ENCODE measurements at regions not wholly inside any gene's neighbourhood (a gene's known extent, or its start where the extent isn't known, plus 50 kb on each side); places are given as distances from the start of the nearest gene placed in this dataset.
"Not testable (repeated sequence)": the region's sequence is repeated elsewhere in the genome, so short reads cannot be mapped to it uniquely, and the experiment has no call there.

GRCh38 chr1:191405417-191405816, 752.8 kb upstream of the RGS18 start:
- ChIA-PET POLR2A (no interaction called here), CTCF (no interaction called here)
- H3K4me3 ChIP-seq (ENCODE audit: control insufficient read depth in 1 of 7, extremely low read depth in 1 of 7, insufficient read depth in 4 of 7, low read depth in 2 of 7, low read length in 6 of 7): no peak overlapping the region
- H3K9me3 ChIP-seq (ENCODE audit: control extremely low read depth in 1 of 5, control insufficient read depth in 4 of 5, insufficient read depth in 2 of 5, low read depth in 1 of 5, low read length in 4 of 5): no peaks in the 10 kb centered on the region
- H3K27ac ChIP-seq (ENCODE audit: insufficient read depth in 1 of 2, low read depth in 1 of 2, low read length in 2 of 2, poor library complexity in 1 of 2, severe bottlenecking in 2 of 2): no peak overlapping the region
- no peak for DNase-seq
- H3K36me3 ChIP-seq (ENCODE audit: control insufficient read depth in 4 of 4, insufficient read depth in 4 of 4, low read length in 3 of 4): no peaks in the 10 kb centered on the region
- 100% methylated on average over 2 of the region's 3 CpGs for WGBS (ENCODE audit: insufficient coverage)
- H3K4me1 ChIP-seq (ENCODE audit: control extremely low read depth in 1 of 4, control insufficient read depth in 4 of 4, insufficient read depth in 4 of 4, low read length in 3 of 4): no peaks in the 10 kb centered on the region
- H3K27me3 ChIP-seq (replicated peaks in 2 of 5; ENCODE audit: control insufficient read depth in 4 of 5, insufficient read depth in 5 of 5, low read length in 4 of 5): no peaks in the 10 kb centered on the region

- DNase-seq: no peak
- H3K4me1 ChIP-seq (ENCODE audit: control extremely low read depth in 1 of 4, control insufficient read depth in 4 of 4, insufficient read depth in 4 of 4, low read length in 3 of 4): no peaks in the 10 kb centered on the region
- no CpG with 5 or more reads among the region's 2 CpGs for WGBS (ENCODE audit: insufficient coverage)
- POLR2A ChIA-PET: no interaction called here
- H3K4me3 ChIP-seq (ENCODE audit: control insufficient read depth in 1 of 7, extremely low read depth in 1 of 7, insufficient read depth in 4 of 7, low read depth in 2 of 7, low read length in 6 of 7): no peak overlapping the region
- no peaks in the 10 kb centered on the region for H3K36me3 ChIP-seq (ENCODE audit: control insufficient read depth in 4 of 4, insufficient read depth in 4 of 4, low read length in 3 of 4)
- no peaks in the 10 kb centered on the region for H3K9me3 ChIP-seq (ENCODE audit: control extremely low read depth in 1 of 5, control insufficient read depth in 4 of 5, insufficient read depth in 2 of 5, low read depth in 1 of 5, low read length in 4 of 5)
- H3K27ac ChIP-seq (ENCODE audit: insufficient read depth in 1 of 2, low read depth in 1 of 2, low read length in 2 of 2, poor library complexity in 1 of 2, severe bottlenecking in 2 of 2): no peak overlapping the region
- H3K27me3 ChIP-seq (replicated peaks in 2 of 5; ENCODE audit: control insufficient read depth in 4 of 5, insufficient read depth in 5 of 5, low read length in 4 of 5): no peaks in the 10 kb centered on the region
- CTCF ChIA-PET: no interaction called here
Observed at GRCh38 chr1:191414981-191415640, 743.2 kb upstream of the RGS18 start.

GRCh38 chr1:191419842-191420241, 738.4 kb upstream of the RGS18 start:
- Histone ChIP-seq H3K27ac (ENCODE audit: insufficient read depth in 1 of 2, low read depth in 1 of 2, low read length in 2 of 2, poor library complexity in 1 of 2, severe bottlenecking in 2 of 2) (no peak overlapping the region), H3K9me3 (ENCODE audit: control extremely low read depth in 1 of 5, control insufficient read depth in 4 of 5, insufficient read depth in 2 of 5, low read depth in 1 of 5, low read length in 4 of 5) (no peaks in the 10 kb centered on the region), H3K4me3 (ENCODE audit: control insufficient read depth in 1 of 7, extremely low read depth in 1 of 7, insufficient read depth in 4 of 7, low read depth in 2 of 7, low read length in 6 of 7) (no peak overlapping the region), H3K27me3 (replicated peaks in 2 of 5; ENCODE audit: control insufficient read depth in 4 of 5, insufficient read depth in 5 of 5, low read length in 4 of 5) (no peaks in the 10 kb centered on the region), H3K36me3 (ENCODE audit: control insufficient read depth in 4 of 4, insufficient read depth in 4 of 4, low read length in 3 of 4) (no peaks in the 10 kb centered on the region), H3K4me1 (ENCODE audit: control extremely low read depth in 1 of 4, control insufficient read depth in 4 of 4, insufficient read depth in 4 of 4, low read length in 3 of 4) (no peaks in the 10 kb centered on the region)
- WGBS (ENCODE audit: insufficient coverage): no CpG with 5 or more reads among the region's 1 CpG
- DNase-seq: no peak
- ChIA-PET POLR2A (interaction anchor here (0.6 kb wide), 1 partner anchor 191 kb away, joined by 11 read pairs; no protein-coding TSS in a partner anchor), CTCF (no interaction called here)

- no peaks in the 10 kb centered on the region for H3K27me3 ChIP-seq (replicated peaks in 2 of 5; ENCODE audit: control insufficient read depth in 4 of 5, insufficient read depth in 5 of 5, low read length in 4 of 5)
- H3K4me3 ChIP-seq (ENCODE audit: control insufficient read depth in 1 of 7, extremely low read depth in 1 of 7, insufficient read depth in 4 of 7, low read depth in 2 of 7, low read length in 6 of 7): no peak overlapping the region
- 100% methylated on average over 1 of the region's 3 CpGs for WGBS (ENCODE audit: insufficient coverage)
- DNase-seq: no peak
- no peaks in the 10 kb centered on the region for H3K9me3 ChIP-seq (ENCODE audit: control extremely low read depth in 1 of 5, control insufficient read depth in 4 of 5, insufficient read depth in 2 of 5, low read depth in 1 of 5, low read length in 4 of 5)
- ChIA-PET POLR2A (no interaction called here), CTCF (no interaction called here)
- no peaks in the 10 kb centered on the region for H3K36me3 ChIP-seq (ENCODE audit: control insufficient read depth in 4 of 4, insufficient read depth in 4 of 4, low read length in 3 of 4)
- no peaks in the 10 kb centered on the region for H3K4me1 ChIP-seq (ENCODE audit: control extremely low read depth in 1 of 4, control insufficient read depth in 4 of 4, insufficient read depth in 4 of 4, low read length in 3 of 4)
- no peak overlapping the region for H3K27ac ChIP-seq (ENCODE audit: insufficient read depth in 1 of 2, low read depth in 1 of 2, low read length in 2 of 2, poor library complexity in 1 of 2, severe bottlenecking in 2 of 2)
Observed at GRCh38 chr1:191427593-191427992, 730.7 kb upstream of the RGS18 start.

GRCh38 chr1:191432817-191433216, 725.4 kb upstream of the RGS18 start:
- no peak for DNase-seq

GRCh38 chr1:191438979-191439378, 719.3 kb upstream of the RGS18 start:
- H3K36me3 ChIP-seq (ENCODE audit: control insufficient read depth in 4 of 4, insufficient read depth in 4 of 4, low read length in 3 of 4): no peaks in the 10 kb centered on the region
- no CpG with 5 or more reads among the region's 1 CpG for WGBS (ENCODE audit: insufficient coverage)
- CTCF ChIA-PET: no interaction called here

More at GRCh38 chr1:191432817-191433216, 725.4 kb upstream of the RGS18 start:
- Histone ChIP-seq H3K9me3 (ENCODE audit: control extremely low read depth in 1 of 5, control insufficient read depth in 4 of 5, insufficient read depth in 2 of 5, low read depth in 1 of 5, low read length in 4 of 5) (peaks cover 0 to 7% (median 0%) of the 10 kb centered on the region in 5 experiments), H3K36me3 (ENCODE audit: control insufficient read depth in 4 of 4, insufficient read depth in 4 of 4, low read length in 3 of 4) (no peaks in the 10 kb centered on the region), H3K27ac (ENCODE audit: insufficient read depth in 1 of 2, low read depth in 1 of 2, low read length in 2 of 2, poor library complexity in 1 of 2, severe bottlenecking in 2 of 2) (no peak overlapping the region), H3K27me3 (replicated peaks in 2 of 5; ENCODE audit: control insufficient read depth in 4 of 5, insufficient read depth in 5 of 5, low read length in 4 of 5) (no peaks in the 10 kb centered on the region), H3K4me1 (ENCODE audit: control extremely low read depth in 1 of 4, control insufficient read depth in 4 of 4, insufficient read depth in 4 of 4, low read length in 3 of 4) (no peaks in the 10 kb centered on the region), H3K4me3 (ENCODE audit: control insufficient read depth in 1 of 7, extremely low read depth in 1 of 7, insufficient read depth in 4 of 7, low read depth in 2 of 7, low read length in 6 of 7) (no peak overlapping the region)
- ChIA-PET POLR2A (no interaction called here), CTCF (no interaction called here)
- WGBS (ENCODE audit: insufficient coverage): 50% methylated on average over 2 of the region's 3 CpGs

GRCh38 chr1:191448279-191448678, 710.0 kb upstream of the RGS18 start:
- H3K4me1 ChIP-seq (ENCODE audit: control extremely low read depth in 1 of 4, control insufficient read depth in 4 of 4, insufficient read depth in 4 of 4, low read length in 3 of 4); CTCF ChIA-PET; H3K4me3 ChIP-seq (ENCODE audit: control insufficient read depth in 1 of 7, extremely low read depth in 1 of 7, insufficient read depth in 4 of 7, low read depth in 2 of 7, low read length in 6 of 7); H3K36me3 ChIP-seq (ENCODE audit: control insufficient read depth in 4 of 4, insufficient read depth in 4 of 4, low read length in 3 of 4); DNase-seq; H3K9me3 ChIP-seq (ENCODE audit: control extremely low read depth in 1 of 5, control insufficient read depth in 4 of 5, insufficient read depth in 2 of 5, low read depth in 1 of 5, low read length in 4 of 5); POLR2A ChIA-PET; H3K27ac ChIP-seq (ENCODE audit: insufficient read depth in 1 of 2, low read depth in 1 of 2, low read length in 2 of 2, poor library complexity in 1 of 2, severe bottlenecking in 2 of 2); H3K27me3 ChIP-seq (replicated peaks in 2 of 5; ENCODE audit: control insufficient read depth in 4 of 5, insufficient read depth in 5 of 5, low read length in 4 of 5): not testable (repeated sequence)
- WGBS (ENCODE audit: insufficient coverage): 93% methylated on average over 9 of the region's 9 CpGs

More at GRCh38 chr1:191438979-191439378, 719.3 kb upstream of the RGS18 start:
- H3K9me3 ChIP-seq (ENCODE audit: control extremely low read depth in 1 of 5, control insufficient read depth in 4 of 5, insufficient read depth in 2 of 5, low read depth in 1 of 5, low read length in 4 of 5): peaks cover 0 to 2% (median 0%) of the 10 kb centered on the region in 5 experiments
- no peaks in the 10 kb centered on the region for H3K27me3 ChIP-seq (replicated peaks in 2 of 5; ENCODE audit: control insufficient read depth in 4 of 5, insufficient read depth in 5 of 5, low read length in 4 of 5)
- H3K27ac ChIP-seq (ENCODE audit: insufficient read depth in 1 of 2, low read depth in 1 of 2, low read length in 2 of 2, poor library complexity in 1 of 2, severe bottlenecking in 2 of 2): no peak overlapping the region
- no peak overlapping the region for H3K4me3 ChIP-seq (ENCODE audit: control insufficient read depth in 1 of 7, extremely low read depth in 1 of 7, insufficient read depth in 4 of 7, low read depth in 2 of 7, low read length in 6 of 7)
- no peaks in the 10 kb centered on the region for H3K4me1 ChIP-seq (ENCODE audit: control extremely low read depth in 1 of 4, control insufficient read depth in 4 of 4, insufficient read depth in 4 of 4, low read length in 3 of 4)
- POLR2A ChIA-PET: no interaction called here
- no peak for DNase-seq
